Left lung (tissue), 4 donors: ENCODE measurements at regions not wholly inside any gene's neighbourhood (a gene's known extent, or its start where the extent isn't known, plus 50 kb on each side); places are given as distances from the start of the nearest gene placed in this dataset.

Experiments used
- ATAC-seq: fragments of 200-7000 bp; cut with Tn5 transposase; one replicate; pipeline ENCODE4 v1.9.1; 2020; ENCODE audit warnings: moderate library complexity
- DNase-seq, 4 donors: peaks; one replicate each; pipeline ENCODE4 v3.0.0-alpha.2; 2013 to 2020
- H3K27ac ChIP-seq, 2 donors: fragments of 200-600 bp; sonication (generic) in 1 of 2; one replicate each; pipeline versions ENCODE4 v1.5.0 to v1.8.0; 2020 to 2021
- H3K27me3 ChIP-seq, 2 donors: fragments of 200-600 bp; sonication (generic) in 1 of 2; one replicate each; pipeline versions ENCODE4 v1.5.0 to v1.8.0; 2020 to 2021
- H3K36me3 ChIP-seq, 2 donors: fragments of 200-600 bp; sonication (generic) in 1 of 2; one replicate each; pipeline versions ENCODE4 v1.5.0 to v1.8.0; 2020 to 2021
- H3K4me1 ChIP-seq, 2 donors: fragments of 200-600 bp; one replicate each; pipeline ENCODE4 v1.8.0; 2021
- H3K4me3 ChIP-seq, 2 donors: fragments of 200-600 bp; sonication (generic) in 1 of 2; one replicate each; pipeline versions ENCODE4 v1.5.0 to v1.8.0; 2020 to 2021; ENCODE audit warnings: mild to moderate bottlenecking in 1 of 2
- H3K9me3 ChIP-seq, 2 donors: fragments of 200-600 bp; sonication (generic) in 1 of 2; one replicate each; pipeline versions ENCODE4 v1.5.0 to v1.8.0; 2020 to 2021
- intact Hi-C, 2 donors: fragments of 100-400 bp; cut with DNase I; formaldehyde crosslinking; loops; one replicate each; pipeline versions ENCODE4 v1.11.2 to v1.14.2; 2022
- TF ChIP-seq, protein P1 (sequence below), 2 donors: fragments of 200-600 bp; sonication (generic) in 1 of 2; IDR thresholded peaks; one replicate each; pipeline versions ENCODE4 v1.5.0 to v1.8.0; 2021; ENCODE audit warnings: antibody characterized with exemption in 2 of 2
- donor health status: DM: no; HTN: yes; CAD: no.
- donor health status: DM: no; HTN: no; CAD: no.

DNA sequence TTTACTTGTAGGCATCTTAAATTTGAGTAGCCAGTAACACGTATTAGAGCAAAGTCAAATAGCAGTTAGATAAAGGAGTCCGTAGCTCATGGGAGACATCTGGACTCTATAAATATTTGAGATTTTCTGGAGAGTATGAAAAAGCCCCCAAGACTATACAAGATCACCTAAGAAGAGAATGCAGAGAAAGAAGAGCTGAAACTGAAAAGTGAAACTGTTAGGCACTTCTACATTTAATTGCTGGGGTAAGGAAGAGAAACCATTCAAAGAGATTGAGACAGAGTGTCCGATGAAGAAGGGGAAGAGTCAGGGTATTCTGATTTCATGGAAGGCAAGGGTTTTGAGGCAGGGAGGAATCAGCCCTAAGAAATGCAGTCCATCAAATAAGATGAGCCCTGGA is 2372.1 kb downstream of the MAT2B start:
- TF ChIP-seq, protein P1, sequence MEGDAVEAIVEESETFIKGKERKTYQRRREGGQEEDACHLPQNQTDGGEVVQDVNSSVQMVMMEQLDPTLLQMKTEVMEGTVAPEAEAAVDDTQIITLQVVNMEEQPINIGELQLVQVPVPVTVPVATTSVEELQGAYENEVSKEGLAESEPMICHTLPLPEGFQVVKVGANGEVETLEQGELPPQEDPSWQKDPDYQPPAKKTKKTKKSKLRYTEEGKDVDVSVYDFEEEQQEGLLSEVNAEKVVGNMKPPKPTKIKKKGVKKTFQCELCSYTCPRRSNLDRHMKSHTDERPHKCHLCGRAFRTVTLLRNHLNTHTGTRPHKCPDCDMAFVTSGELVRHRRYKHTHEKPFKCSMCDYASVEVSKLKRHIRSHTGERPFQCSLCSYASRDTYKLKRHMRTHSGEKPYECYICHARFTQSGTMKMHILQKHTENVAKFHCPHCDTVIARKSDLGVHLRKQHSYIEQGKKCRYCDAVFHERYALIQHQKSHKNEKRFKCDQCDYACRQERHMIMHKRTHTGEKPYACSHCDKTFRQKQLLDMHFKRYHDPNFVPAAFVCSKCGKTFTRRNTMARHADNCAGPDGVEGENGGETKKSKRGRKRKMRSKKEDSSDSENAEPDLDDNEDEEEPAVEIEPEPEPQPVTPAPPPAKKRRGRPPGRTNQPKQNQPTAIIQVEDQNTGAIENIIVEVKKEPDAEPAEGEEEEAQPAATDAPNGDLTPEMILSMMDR (IDR thresholded peaks at IDR 0.05): no peak
- Histone ChIP-seq H3K4me1 (no peaks in the 10 kb centered on the region), H3K27me3 (no peaks in the 10 kb centered on the region), H3K9me3 (peaks cover 0 to 3% of the 10 kb centered on the region in 2 donors), H3K27ac (no peak overlapping the region), H3K4me3 (no peak overlapping the region), H3K36me3 (no peaks in the 10 kb centered on the region)
- DNase-seq: no peak
- intact Hi-C loops: no loop called here
- ATAC-seq: no peak

DNA sequence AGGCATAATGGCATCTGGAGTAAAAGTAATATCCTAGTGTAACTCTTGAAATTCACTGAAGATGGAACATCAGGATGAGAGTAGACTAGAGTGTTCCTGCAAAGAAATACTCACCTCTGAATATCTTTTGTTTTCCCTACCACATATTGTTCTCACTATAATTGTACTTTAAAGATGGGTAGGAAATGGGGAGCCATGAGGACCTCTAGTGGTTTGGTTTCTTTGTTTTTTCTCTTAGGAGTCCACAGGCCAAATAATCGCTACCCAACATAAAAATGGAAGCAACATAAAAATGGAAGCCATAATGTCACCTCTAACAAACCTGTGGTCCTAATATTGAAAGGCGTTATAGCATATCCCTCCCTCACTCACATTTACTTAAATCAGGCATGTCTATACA is 2375.8 kb downstream of the MAT2B start:
- no peaks in the 10 kb centered on the region for H3K27me3 ChIP-seq
- intact Hi-C loops: no loop called here
- peaks cover 0 to 5% of the 10 kb centered on the region in 2 donors for H3K9me3 ChIP-seq
- TF ChIP-seq, protein P1 (IDR thresholded peaks at IDR 0.05): no peak
- no peaks in the 10 kb centered on the region for H3K4me1 ChIP-seq
- ATAC-seq (no peak), DNase-seq (no peak)
- H3K4me3 ChIP-seq: no peak overlapping the region
- H3K27ac ChIP-seq: no peak overlapping the region
- H3K36me3 ChIP-seq: no peaks in the 10 kb centered on the region

DNA sequence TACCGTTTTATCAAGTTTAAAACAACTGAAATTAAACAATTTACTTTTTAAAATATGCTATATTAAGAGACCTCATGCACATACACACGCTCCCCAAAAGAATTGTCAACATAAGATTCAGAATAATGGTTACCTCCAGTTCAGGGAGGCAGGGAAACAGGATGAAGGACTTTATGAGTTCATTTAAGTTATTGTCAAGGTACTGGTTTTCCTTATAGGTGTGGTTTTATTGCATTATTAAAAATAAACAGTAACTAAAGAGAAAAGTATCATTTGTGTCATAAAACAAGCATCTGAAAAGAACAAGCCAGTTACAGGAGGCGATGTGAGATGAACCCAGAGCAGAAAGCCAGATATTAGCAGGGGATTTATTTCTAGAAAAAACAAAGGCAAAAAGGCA is 2376.7 kb downstream of the MAT2B start:
- TF ChIP-seq, protein P1 (IDR thresholded peaks at IDR 0.05): no peak
- Histone ChIP-seq H3K4me1 (no peaks in the 10 kb centered on the region), H3K27ac (no peak overlapping the region), H3K36me3 (no peaks in the 10 kb centered on the region), H3K9me3 (peaks cover 0 to 3% of the 10 kb centered on the region in 2 donors), H3K4me3 (no peak overlapping the region), H3K27me3 (no peaks in the 10 kb centered on the region)
- no peak for ATAC-seq
- intact Hi-C loops: no loop called here
- DNase-seq: no peak

DNA sequence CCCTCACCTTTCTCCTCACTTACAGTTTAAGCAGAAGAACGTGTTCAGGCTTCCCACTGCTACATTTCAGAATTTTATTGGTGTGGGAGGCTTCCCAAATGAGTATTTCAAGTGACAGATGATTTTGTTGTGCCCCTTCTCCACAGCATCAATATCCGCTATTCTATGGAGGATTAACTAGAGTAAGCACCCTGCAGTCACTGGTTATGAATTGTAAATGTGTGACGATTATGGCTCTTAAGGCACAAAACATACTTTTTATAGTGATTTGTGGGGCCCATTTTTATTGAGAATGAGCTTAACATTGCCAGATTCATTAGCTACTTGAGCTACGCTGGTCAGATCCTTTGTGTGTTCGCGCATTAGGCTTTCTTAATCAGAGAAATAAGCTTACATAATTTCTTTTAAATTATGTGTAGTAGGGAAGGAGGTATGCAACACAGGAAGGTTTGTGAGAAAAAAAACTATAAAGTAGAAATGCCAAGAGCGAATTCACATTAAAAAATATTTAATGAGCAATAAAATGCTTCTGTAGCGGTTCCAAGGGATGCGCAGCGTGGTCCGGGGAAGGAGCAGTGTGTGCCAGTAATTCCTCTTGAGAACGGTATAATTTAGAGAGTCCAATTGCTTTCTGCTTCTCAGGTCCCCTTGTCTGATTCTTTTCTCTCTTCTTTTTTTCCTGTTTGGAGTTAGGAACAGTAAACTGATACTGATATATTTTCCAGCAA is 2380.4 kb downstream of the MAT2B start:
- TF ChIP-seq, protein P1 (IDR thresholded peaks at IDR 0.05): no peak
- no peaks in the 10 kb centered on the region for H3K27me3 ChIP-seq
- no peaks in the 10 kb centered on the region for H3K36me3 ChIP-seq
- no peak overlapping the region for H3K27ac ChIP-seq
- H3K9me3 ChIP-seq: peaks cover 0 to 3% of the 10 kb centered on the region in 2 donors
- no peak overlapping the region for H3K4me3 ChIP-seq
- intact Hi-C loops: no loop called here
- no peaks in the 10 kb centered on the region for H3K4me1 ChIP-seq
- DNase-seq (no peak), ATAC-seq (no peak)

DNA sequence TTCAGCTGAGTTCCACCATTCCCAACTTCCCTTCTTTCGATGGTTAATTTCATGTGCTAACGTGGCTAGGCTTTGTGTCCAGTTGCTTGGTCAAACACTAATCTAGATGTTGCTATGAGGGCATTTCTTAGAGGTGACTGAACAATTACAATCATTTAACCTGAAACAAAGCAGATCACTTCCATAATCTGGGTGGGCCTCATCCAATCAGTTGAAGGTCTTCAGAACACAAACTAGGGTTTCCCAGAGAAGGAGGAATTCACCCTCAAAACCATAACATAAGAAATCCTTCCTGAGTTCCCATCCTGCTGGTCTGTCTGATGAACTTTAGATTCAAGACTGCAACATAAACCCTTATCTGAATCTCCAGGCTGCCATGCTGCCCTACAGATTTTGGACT is 2381.7 kb downstream of the MAT2B start:
- no peaks in the 10 kb centered on the region for H3K4me1 ChIP-seq
- H3K36me3 ChIP-seq: no peaks in the 10 kb centered on the region
- intact Hi-C loops: no loop called here
- ATAC-seq (no peak), DNase-seq (no peak)
- H3K27ac ChIP-seq: no peak overlapping the region
- no peak overlapping the region for H3K4me3 ChIP-seq
- TF ChIP-seq, protein P1 (IDR thresholded peaks at IDR 0.05): no peak
- H3K9me3 ChIP-seq: peaks cover 0 to 7% of the 10 kb centered on the region in 2 donors
- no peaks in the 10 kb centered on the region for H3K27me3 ChIP-seq
